ENCODE measurements at regions not wholly inside any gene's neighbourhood (a gene's known extent, or its start where the extent isn't known, plus 50 kb on each side); places are given as distances from the start of the nearest gene placed in this dataset.

GRCh38 chr9:83140061-83140460, 77.1 kb upstream of the RASEF start:
- DNase-seq (ENCODE audit: low read depth): no peak
- H3K4me3 ChIP-seq (ENCODE audit: low read depth, low read length): no peak overlapping the region
- TF ChIP-seq CTCF (IDR thresholded peaks at IDR 0.05; ENCODE audit: insufficient read depth, low read depth, low read length, missing control alignments): no peak

GRCh38 chr9:83138422-83139135, 75.6 kb upstream of the RASEF start:
- DNase-seq (ENCODE audit: low read depth): no peak
- no peak for TF ChIP-seq CTCF (IDR thresholded peaks at IDR 0.05; ENCODE audit: insufficient read depth, low read depth, low read length, missing control alignments)
- H3K4me3 ChIP-seq (ENCODE audit: low read depth, low read length): no peak overlapping the region

DNA sequence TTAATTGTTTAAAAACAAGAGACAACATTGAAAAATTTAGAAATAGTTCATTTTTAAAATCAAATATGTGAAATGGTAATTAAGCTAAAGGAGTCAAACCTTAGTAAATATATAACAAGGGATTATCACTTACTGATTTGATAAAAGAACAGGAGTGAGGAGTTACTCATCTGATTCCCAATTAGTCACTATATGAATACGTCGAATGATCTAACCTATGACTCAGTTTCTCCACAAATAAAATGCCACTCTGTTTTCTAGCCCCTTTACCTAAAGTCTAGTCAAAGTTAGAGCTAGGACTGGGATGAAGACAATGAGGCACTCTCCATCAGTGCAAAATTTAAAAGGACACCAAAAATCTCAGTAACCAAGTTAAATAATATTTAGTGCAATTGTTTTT, 70.4 kb upstream of the RASEF start:
- no peak for TF ChIP-seq CTCF (IDR thresholded peaks at IDR 0.05; ENCODE audit: insufficient read depth, low read depth, low read length, missing control alignments)
- H3K4me3 ChIP-seq (ENCODE audit: low read depth, low read length): no peak overlapping the region
- DNase-seq (ENCODE audit: low read depth): no peak

- H3K4me3 ChIP-seq (ENCODE audit: low read depth, low read length): no peak overlapping the region
- DNase-seq (ENCODE audit: low read depth): no peak
- no peak for TF ChIP-seq CTCF (IDR thresholded peaks at IDR 0.05; ENCODE audit: insufficient read depth, low read depth, low read length, missing control alignments)
These were observed 69.8 kb upstream of the RASEF start for GRCh38 chr9:83132768-83133167.

DNA sequence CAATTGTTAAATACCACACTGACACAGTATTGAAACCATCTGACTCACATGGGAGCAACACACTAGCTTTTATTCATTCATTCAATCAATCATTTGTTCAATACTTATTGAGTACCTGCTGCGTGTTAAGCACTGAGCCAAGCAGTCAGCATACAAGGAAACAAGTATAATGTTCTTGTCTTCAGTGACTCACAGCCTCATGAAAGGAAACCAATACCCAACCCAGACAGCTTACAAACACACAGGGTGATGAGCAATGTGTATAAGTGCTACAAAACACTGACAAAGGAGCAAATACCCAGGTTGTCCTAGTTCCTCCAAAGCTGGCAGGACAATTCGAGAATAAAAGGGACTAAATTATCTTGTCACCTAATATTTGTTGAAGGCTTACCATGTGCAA, 67.6 kb upstream of the RASEF start:
- no peak for DNase-seq (ENCODE audit: low read depth)
- TF ChIP-seq CTCF (IDR thresholded peaks at IDR 0.05; ENCODE audit: insufficient read depth, low read depth, low read length, missing control alignments): no peak
- H3K4me3 ChIP-seq (ENCODE audit: low read depth, low read length): no peak overlapping the region

- no peak for TF ChIP-seq CTCF (IDR thresholded peaks at IDR 0.05; ENCODE audit: insufficient read depth, low read depth, low read length, missing control alignments)
- no peak overlapping the region for H3K4me3 ChIP-seq (ENCODE audit: low read depth, low read length)
- DNase-seq (ENCODE audit: low read depth): no peak
These were observed 62.7 kb upstream of the RASEF start for GRCh38 chr9:83125671-83126070.

DNA sequence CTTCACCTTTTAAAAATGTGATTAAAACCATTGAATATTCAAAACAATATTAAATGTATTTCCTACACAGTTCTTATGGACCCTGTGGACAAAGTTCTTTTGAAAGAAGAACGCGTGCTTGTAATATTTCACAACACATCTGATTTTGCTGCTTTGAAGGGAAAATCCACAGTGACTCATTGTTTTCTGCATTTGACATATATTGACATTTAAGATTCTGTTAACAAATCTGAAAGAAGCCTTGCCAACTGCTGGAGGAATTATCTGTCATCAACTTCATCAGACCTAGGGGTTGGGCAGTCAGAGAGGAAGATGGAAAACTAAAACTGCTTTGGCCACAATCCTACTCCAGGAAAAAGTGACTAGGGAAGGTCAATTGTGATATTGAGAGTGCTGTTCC, 56.9 kb upstream of the RASEF start:
- no peak for TF ChIP-seq CTCF (IDR thresholded peaks at IDR 0.05; ENCODE audit: insufficient read depth, low read depth, low read length, missing control alignments)
- no peak for DNase-seq (ENCODE audit: low read depth)
- H3K4me3 ChIP-seq (ENCODE audit: low read depth, low read length): no peak overlapping the region
